GM18909 (cell line): ENCODE measurements at regions not wholly inside any gene's neighbourhood (a gene's known extent, or its start where the extent isn't known, plus 50 kb on each side); places are given as distances from the start of the nearest gene placed in this dataset.
A peak's percentile ranks its signal among the peaks of the same experiment; 100 is the strongest.
"Not testable (repeated sequence)": the region's sequence is repeated elsewhere in the genome, so short reads cannot be mapped to it uniquely, and the experiment has no call there.

Experiments used
- ATAC-seq: cut with Tn5 transposase; IDR thresholded peaks from one replicate; pipeline ENCODE4 v1.9.1; 2021; ENCODE audit warnings: mild to moderate bottlenecking; ENCODE audit not compliant: unreplicated experiment, poor library complexity

GRCh38 chrX:69431420-69431819 lies 72.7 kb upstream of the NALF2 start:
- ATAC-seq = no peak

- no peak for ATAC-seq
Observed at GRCh38 chrX:69430785-69431184, 73.3 kb upstream of the NALF2 start.

GRCh38 chrX:69429339-69430015 lies 74.6 kb upstream of the NALF2 start:
- ATAC-seq = no peak

GRCh38 chrX:69428216-69428615 lies 75.9 kb upstream of the NALF2 start:
- ATAC-seq = no peak

GRCh38 chrX:69424910-69425309 lies 79.2 kb upstream of the NALF2 start:
- ATAC-seq = no peak

- no peak for ATAC-seq
Observed at GRCh38 chrX:69424161-69424560, 80.0 kb upstream of the NALF2 start.

GRCh38 chrX:69422208-69422607 lies 81.9 kb upstream of the NALF2 start:
- not testable (repeated sequence) for ATAC-seq

GRCh38 chrX:69415698-69416097 lies 88.4 kb upstream of the NALF2 start:
- ATAC-seq = no peak

- no peak for ATAC-seq
Observed at GRCh38 chrX:69412661-69413060, 91.5 kb upstream of the NALF2 start.

- ATAC-seq = no peak
Observed at GRCh38 chrX:69398881-69399280, 105.2 kb upstream of the NALF2 start.

- ATAC-seq = no peak
Observed at GRCh38 chrX:69396916-69397315, 107.2 kb upstream of the NALF2 start.

- no peak for ATAC-seq
Observed at GRCh38 chrX:69395306-69395705, 108.8 kb upstream of the NALF2 start.

- ATAC-seq = no peak
Observed at GRCh38 chrX:69389101-69389501, 115.0 kb upstream of the NALF2 start.

GRCh38 chrX:69388526-69388925 lies 115.6 kb upstream of the NALF2 start:
- ATAC-seq = no peak

- ATAC-seq = peak; percentile 71
Observed at GRCh38 chrX:69387567-69388487, 116.3 kb upstream of the NALF2 start.

GRCh38 chrX:69386681-69387080 lies 117.4 kb upstream of the NALF2 start:
- ATAC-seq = no peak

- no peak for ATAC-seq
Observed at GRCh38 chrX:69379412-69379811, 124.7 kb upstream of the NALF2 start.

- ATAC-seq = no peak
Observed at GRCh38 chrX:69374569-69374968, 129.6 kb upstream of the NALF2 start.

- ATAC-seq = no peak
Observed at GRCh38 chrX:69372435-69372834, 131.7 kb upstream of the NALF2 start.

- no peak for ATAC-seq
Observed at GRCh38 chrX:69371159-69371558, 133.0 kb upstream of the NALF2 start.

- ATAC-seq = no peak
Observed at GRCh38 chrX:69369999-69370398, 134.1 kb upstream of the NALF2 start.

- ATAC-seq = no peak
Observed at GRCh38 chrX:69366183-69366582, 137.9 kb upstream of the NALF2 start.
